ENCODE measurements at regions not wholly inside any gene's neighbourhood (a gene's known extent, or its start where the extent isn't known, plus 50 kb on each side); places are given as distances from the start of the nearest gene placed in this dataset.

DNA sequence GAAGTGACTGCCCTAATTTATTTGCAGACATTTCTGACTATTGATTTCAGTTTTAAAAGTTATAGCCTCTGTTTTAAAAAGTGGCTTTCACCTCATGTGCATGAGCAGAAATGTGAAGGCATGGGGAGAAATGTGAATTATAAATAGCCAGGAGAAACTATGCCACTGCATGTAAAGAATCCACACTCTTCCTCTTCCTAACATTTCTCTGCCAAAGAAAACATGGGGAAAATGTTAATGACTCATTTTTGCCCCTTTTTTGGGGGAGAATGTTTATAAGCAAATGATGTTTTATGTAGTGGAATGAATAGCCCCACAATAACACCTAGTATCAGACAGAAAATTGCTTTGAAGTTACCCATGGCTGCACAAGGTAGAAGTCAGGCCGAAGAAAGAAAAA, 249.0 kb upstream of the TANK start:
- WGBS (ENCODE audit: insufficient coverage) = no CpG with 5 or more reads among the region's 1 CpG
- H3K27me3 Mint-ChIP-seq (ENCODE audit: low read depth in 2 of 2) = peaks cover 6 to 9% of the 10 kb centered on the region in 2 donors
- H3K9me3 Mint-ChIP-seq = no peaks in the 10 kb centered on the region
- no peak overlapping the region for H3K27ac Mint-ChIP-seq
- H3K4me3 Mint-ChIP-seq = no peak overlapping the region
- Histone ChIP-seq H3K4me1 (ENCODE audit: control insufficient read depth, insufficient read depth, low read length) (no peaks in the 10 kb centered on the region), H3K27me3 (ENCODE audit: control insufficient read depth, insufficient read depth, low read length) (no peaks in the 10 kb centered on the region), H3K27ac (ENCODE audit: low read length) (no peak overlapping the region), H3K4me3 (ENCODE audit: low read length) (no peak overlapping the region), H3K36me3 (ENCODE audit: control insufficient read depth, insufficient read depth, low read length) (no peaks in the 10 kb centered on the region), H3K9me3 (ENCODE audit: control insufficient read depth, insufficient read depth, low read length) (no peaks in the 10 kb centered on the region)
- intact Hi-C loops (cut with micrococcal nuclease) = no loop called here
- ATAC-seq (no peak), DNase-seq (no peak)
- TF ChIP-seq, protein P1, sequence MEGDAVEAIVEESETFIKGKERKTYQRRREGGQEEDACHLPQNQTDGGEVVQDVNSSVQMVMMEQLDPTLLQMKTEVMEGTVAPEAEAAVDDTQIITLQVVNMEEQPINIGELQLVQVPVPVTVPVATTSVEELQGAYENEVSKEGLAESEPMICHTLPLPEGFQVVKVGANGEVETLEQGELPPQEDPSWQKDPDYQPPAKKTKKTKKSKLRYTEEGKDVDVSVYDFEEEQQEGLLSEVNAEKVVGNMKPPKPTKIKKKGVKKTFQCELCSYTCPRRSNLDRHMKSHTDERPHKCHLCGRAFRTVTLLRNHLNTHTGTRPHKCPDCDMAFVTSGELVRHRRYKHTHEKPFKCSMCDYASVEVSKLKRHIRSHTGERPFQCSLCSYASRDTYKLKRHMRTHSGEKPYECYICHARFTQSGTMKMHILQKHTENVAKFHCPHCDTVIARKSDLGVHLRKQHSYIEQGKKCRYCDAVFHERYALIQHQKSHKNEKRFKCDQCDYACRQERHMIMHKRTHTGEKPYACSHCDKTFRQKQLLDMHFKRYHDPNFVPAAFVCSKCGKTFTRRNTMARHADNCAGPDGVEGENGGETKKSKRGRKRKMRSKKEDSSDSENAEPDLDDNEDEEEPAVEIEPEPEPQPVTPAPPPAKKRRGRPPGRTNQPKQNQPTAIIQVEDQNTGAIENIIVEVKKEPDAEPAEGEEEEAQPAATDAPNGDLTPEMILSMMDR (IDR thresholded peaks at IDR 0.05) = no peak
- no peaks in the 10 kb centered on the region for H3K4me1 Mint-ChIP-seq
- no peaks in the 10 kb centered on the region for H3K36me3 Mint-ChIP-seq

DNA sequence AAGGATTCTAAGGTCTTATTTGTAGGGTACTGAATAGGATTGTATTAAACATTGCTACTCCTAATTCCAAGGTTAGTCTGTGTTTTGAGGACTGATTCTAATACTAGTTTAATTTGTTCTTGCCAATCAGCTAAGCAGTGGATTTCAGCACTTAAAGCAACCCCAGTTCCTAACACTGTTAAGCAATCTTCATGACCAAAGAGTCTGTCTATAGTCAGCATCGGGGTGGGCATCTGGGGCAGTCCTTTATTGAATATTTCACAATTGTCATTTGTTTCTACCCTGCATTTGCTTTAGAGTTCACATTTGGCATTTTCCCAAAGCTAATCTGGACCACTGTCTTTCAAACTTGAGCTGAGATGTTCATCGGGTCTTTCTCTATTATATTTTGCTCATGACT, 248.0 kb upstream of the TANK start:
- Histone ChIP-seq H3K4me3 (ENCODE audit: low read length) (no peak overlapping the region), H3K27me3 (ENCODE audit: control insufficient read depth, insufficient read depth, low read length) (peaks cover 2% of the 10 kb centered on the region), H3K9me3 (ENCODE audit: control insufficient read depth, insufficient read depth, low read length) (no peaks in the 10 kb centered on the region), H3K36me3 (ENCODE audit: control insufficient read depth, insufficient read depth, low read length) (no peaks in the 10 kb centered on the region), H3K4me1 (ENCODE audit: control insufficient read depth, insufficient read depth, low read length) (no peaks in the 10 kb centered on the region), H3K27ac (ENCODE audit: low read length) (no peak overlapping the region)
- intact Hi-C loops (cut with micrococcal nuclease) = no loop called here
- peaks cover 4 to 6% of the 10 kb centered on the region in 2 donors for H3K27me3 Mint-ChIP-seq (ENCODE audit: low read depth in 2 of 2)
- H3K9me3 Mint-ChIP-seq = no peaks in the 10 kb centered on the region
- TF ChIP-seq, protein P1 (IDR thresholded peaks at IDR 0.05) = no peak
- H3K4me3 Mint-ChIP-seq = no peak overlapping the region
- WGBS (ENCODE audit: insufficient coverage) = 92% methylated on average over 2 of the region's 2 CpGs
- H3K27ac Mint-ChIP-seq = no peak overlapping the region
- no peaks in the 10 kb centered on the region for H3K36me3 Mint-ChIP-seq
- H3K4me1 Mint-ChIP-seq = no peaks in the 10 kb centered on the region
- no peak for ATAC-seq
- DNase-seq = no peak

DNA sequence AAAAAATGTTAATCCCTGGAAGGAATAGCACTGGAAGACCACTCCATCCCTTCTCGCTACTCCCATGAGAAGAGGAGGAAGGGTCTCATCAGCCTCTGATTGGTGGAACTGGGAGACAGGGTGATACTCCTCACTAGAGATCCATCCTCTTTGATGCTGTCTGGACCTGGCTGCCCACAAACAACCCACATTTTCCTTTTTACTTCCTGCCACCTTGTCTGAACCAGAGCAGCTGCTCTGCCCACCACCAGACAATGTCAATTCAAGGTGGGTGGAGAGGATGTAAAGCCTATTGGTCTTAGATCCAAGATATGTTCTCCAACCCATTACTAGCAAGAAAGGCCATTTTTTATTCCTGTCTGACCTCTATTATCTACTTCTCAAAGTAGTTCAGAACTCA, 246.9 kb upstream of the TANK start:
- Mint-ChIP-seq H3K27ac (no peak overlapping the region), H3K4me1 (no peaks in the 10 kb centered on the region), H3K36me3 (no peaks in the 10 kb centered on the region), H3K27me3 (ENCODE audit: low read depth in 2 of 2) (peaks cover 4 to 5% of the 10 kb centered on the region in 2 donors), H3K9me3 (no peaks in the 10 kb centered on the region), H3K4me3 (no peak overlapping the region)
- TF ChIP-seq, protein P1 (IDR thresholded peaks at IDR 0.05) = no peak
- Histone ChIP-seq H3K27me3 (ENCODE audit: control insufficient read depth, insufficient read depth, low read length) (peaks cover 2% of the 10 kb centered on the region), H3K36me3 (ENCODE audit: control insufficient read depth, insufficient read depth, low read length) (no peaks in the 10 kb centered on the region), H3K4me3 (ENCODE audit: low read length) (no peak overlapping the region), H3K27ac (ENCODE audit: low read length) (no peak overlapping the region), H3K9me3 (ENCODE audit: control insufficient read depth, insufficient read depth, low read length) (no peaks in the 10 kb centered on the region), H3K4me1 (ENCODE audit: control insufficient read depth, insufficient read depth, low read length) (no peaks in the 10 kb centered on the region)
- DNase-seq = no peak
- peak in 1 of 3 donors; percentile 35 for ATAC-seq
- 83% methylated on average over 1 of the region's 1 CpG for WGBS (ENCODE audit: insufficient coverage)
- intact Hi-C loops (cut with micrococcal nuclease) = no loop called here

DNA sequence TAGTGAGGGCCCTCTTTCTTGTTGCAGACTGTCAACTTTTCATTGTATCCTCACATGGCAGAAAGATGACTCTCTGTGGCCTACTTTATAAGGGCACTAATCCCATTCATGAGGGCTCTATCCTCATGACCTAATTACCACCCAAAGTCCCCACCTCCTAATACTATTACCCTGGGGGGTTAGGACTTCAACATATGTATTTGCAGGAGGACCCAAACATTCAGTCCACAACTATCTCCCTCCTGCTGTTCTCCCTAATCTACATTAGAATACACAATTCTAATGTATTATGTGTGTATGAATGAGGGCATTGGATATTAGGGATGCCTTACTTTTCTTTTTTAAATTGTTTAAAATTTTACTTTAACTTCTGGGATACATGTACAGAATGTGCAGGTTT, 246.0 kb upstream of the TANK start:
- DNase-seq (no peak), ATAC-seq (no peak)
- no peaks in the 10 kb centered on the region for H3K9me3 Mint-ChIP-seq
- no peaks in the 10 kb centered on the region for H3K36me3 ChIP-seq (ENCODE audit: control insufficient read depth, insufficient read depth, low read length)
- H3K4me1 ChIP-seq (ENCODE audit: control insufficient read depth, insufficient read depth, low read length) = no peaks in the 10 kb centered on the region
- H3K4me3 Mint-ChIP-seq = no peak overlapping the region
- H3K4me1 Mint-ChIP-seq = no peaks in the 10 kb centered on the region
- H3K27ac Mint-ChIP-seq = no peak overlapping the region
- no peaks in the 10 kb centered on the region for H3K27me3 Mint-ChIP-seq (ENCODE audit: low read depth in 2 of 2)
- no peaks in the 10 kb centered on the region for H3K36me3 Mint-ChIP-seq
- H3K27ac ChIP-seq (ENCODE audit: low read length) = no peak overlapping the region
- no peak overlapping the region for H3K4me3 ChIP-seq (ENCODE audit: low read length)
- peaks cover 2% of the 10 kb centered on the region for H3K27me3 ChIP-seq (ENCODE audit: control insufficient read depth, insufficient read depth, low read length)
- no peaks in the 10 kb centered on the region for H3K9me3 ChIP-seq (ENCODE audit: control insufficient read depth, insufficient read depth, low read length)
- intact Hi-C loops (cut with micrococcal nuclease) = no loop called here
- TF ChIP-seq, protein P1 (IDR thresholded peaks at IDR 0.05) = no peak

Data from natural killer cell (primary cell).